ENCODE measurements at regions not wholly inside any gene's neighbourhood (a gene's known extent, or its start where the extent isn't known, plus 50 kb on each side); places are given as distances from the start of the nearest gene placed in this dataset.

GRCh38 chr3:144165482-144165881 is 193.9 kb downstream of the DIPK2A start:
- no peak for TF ChIP-seq CTCF (IDR thresholded peaks at IDR 0.05; ENCODE audit: low read depth, low read length, poor library complexity, severe bottlenecking)
- no peak for TF ChIP-seq EZH2phosphoT487 (IDR thresholded peaks at IDR 0.05; ENCODE audit: borderline replicate concordance, low read length)

Data from DOHH2 (cell line).